ENCODE measurements at regions not wholly inside any gene's neighbourhood (a gene's known extent, or its start where the extent isn't known, plus 50 kb on each side); places are given as distances from the start of the nearest gene placed in this dataset.

- CTCF ChIA-PET, result interaction anchor here (0.6 kb wide), 1 partner anchor 19 kb away, joined by 3 read pairs; no protein-coding TSS in a partner anchor
- ATAC-seq (ENCODE audit: low read depth), result no peak
Measured at GRCh38 chr5:77909237-77909636, 133.1 kb upstream of the TBCA start.

More at GRCh38 chr5:77909237-77909636, 133.1 kb upstream of the TBCA start:
- DNase-seq, result no peak
- no TSS peak for BruUV-seq (replicated peaks)
- Histone ChIP-seq H3K9ac (ENCODE audit: low read depth, low read length) (no peak overlapping the region), H3K27ac (ENCODE audit: insufficient read depth, low read length) (no peak overlapping the region), H3K4me3 (ENCODE audit: insufficient read depth, low read depth, low read length) (no peak overlapping the region), H3K4ac (ENCODE audit: low read depth, low read length) (no peak overlapping the region), H3K14ac (replicated peaks; ENCODE audit: low read depth, low read length) (no peak overlapping the region), H2BK5ac (ENCODE audit: low read depth, low read length, poor library complexity, severe bottlenecking) (no peak overlapping the region), H3K9me1 (ENCODE audit: insufficient read depth, low read length) (no peaks in the 10 kb centered on the region), H4K5ac (ENCODE audit: low read depth, low read length) (no peak overlapping the region), H2BK20ac (ENCODE audit: low read depth, low read length) (no peak overlapping the region), H3K23ac (ENCODE audit: low read depth, low read length) (no peak overlapping the region), H2AFZ (replicated peaks; ENCODE audit: low read length, poor library complexity) (no peak overlapping the region), H2BK15ac (ENCODE audit: low read depth, low read length) (no peak overlapping the region), H2AK9ac (replicated peaks; ENCODE audit: low read depth, low read length, poor library complexity) (no peak overlapping the region), H3K4me1 (ENCODE audit: control insufficient read depth, insufficient read depth, low read length) (no peaks in the 10 kb centered on the region), H4K8ac (ENCODE audit: low read depth in 2 of 2, low read length in 2 of 2) (no peak overlapping the region), H3K9me3 (ENCODE audit: control insufficient read depth, insufficient read depth, low read length) (peaks cover under 1% of the 10 kb centered on the region; the same call in 1 of the 2 replicates), H3K18ac (ENCODE audit: low read depth, low read length) (no peak overlapping the region), H3K4me2 (ENCODE audit: low read depth, low read length) (no peak overlapping the region), H4K91ac (ENCODE audit: insufficient read depth, low read depth, low read length) (no peak overlapping the region), H3K27me3 (ENCODE audit: control insufficient read depth, insufficient read depth, low read length) (peaks cover 14% of the 10 kb centered on the region), H2AK5ac (ENCODE audit: low read depth, low read length) (no peak overlapping the region), H3K79me1 (ENCODE audit: low read depth in 1 of 2, low read length in 2 of 2) (no peaks in the 10 kb centered on the region), H3K36me3 (ENCODE audit: control insufficient read depth, insufficient read depth, low read length) (no peaks in the 10 kb centered on the region), H2BK120ac (ENCODE audit: low read depth, low read length) (no peak overlapping the region), H3K56ac (ENCODE audit: extremely low read depth, insufficient read depth, low read length) (no peak overlapping the region), H4K20me1 (ENCODE audit: insufficient read depth, low read length) (no peaks in the 10 kb centered on the region)
- TF ChIP-seq RFX5 (IDR thresholded peaks at IDR 0.05; ENCODE audit: low read depth, low read length) (no peak), MXI1 (IDR thresholded peaks at IDR 0.05; ENCODE audit: borderline replicate concordance, low read depth, low read length) (no peak), POLR2A (IDR thresholded peaks at IDR 0.05; ENCODE audit: low read depth, low read length) (no peak), MAFK (IDR thresholded peaks at IDR 0.05; ENCODE audit: low read depth, low read length) (no peak), MAZ (IDR thresholded peaks at IDR 0.05; ENCODE audit: borderline replicate concordance, low read depth, low read length) (no peak), CEBPB (IDR thresholded peaks at IDR 0.05; ENCODE audit: low read depth, low read length) (no peak), ELK1 (IDR thresholded peaks at IDR 0.05; ENCODE audit: borderline replicate concordance, low read depth, low read length) (no peak)
- POLR2A ChIA-PET (ENCODE audit: unreplicated experiment), result no interaction called here
- intact Hi-C loops (cut with micrococcal nuclease), result no loop called here
- no CpG with 5 or more reads among the region's 2 CpGs for WGBS, 2 experiments (ENCODE audit: extremely low coverage in 2 of 2, insufficient read length in 1 of 2)
- in situ Hi-C loops (cut with MboI; ENCODE audit: low sequenced_read_pairs), result no loop called here
- dilution Hi-C loops (cut with HindIII; ENCODE audit: low sequenced_read_pairs, unreplicated experiment), result no loop called here

All from IMR-90 (cell line).